Spleen (tissue), 7 donors: ENCODE measurements at regions not wholly inside any gene's neighbourhood (a gene's known extent, or its start where the extent isn't known, plus 50 kb on each side); places are given as distances from the start of the nearest gene placed in this dataset.

Experiments used
- POLR2A ChIP-seq, 3 donors: fragments of 450-650 bp; IDR thresholded peaks; one replicate each; pipeline ENCODE4 v1.5.1; 2017; ENCODE audit warnings: antibody characterized with exemption in 3 of 3, mild to moderate bottlenecking in 1 of 3
- TF ChIP-seq, protein P1 (sequence below), 11 experiments: fragments of 200-600 bp in 7 of 11; fragments of 450-650 bp in 4 of 11; sonication (generic) in 4 of 11; IDR thresholded peaks in 8 of 11; conservative IDR thresholded peaks in 3 of 11; 1 replicate in 7 of 11; 2 replicates in 4 of 11; pipeline versions ENCODE4 v1.4.0 to v1.8.0; 2016 to 2021; ENCODE audit warnings: antibody characterized with exemption in 11 of 11, inconsistent platforms in 4 of 11, mild to moderate bottlenecking in 1 of 11
- donor health status: DM: no; HTN: no; CAD: no; lungs with moderate emphysema.
- donor health status: DM: no; HTN: no; CAD: no.
- donor health status: DM: no; HTN: no; CAD: no.

DNA sequence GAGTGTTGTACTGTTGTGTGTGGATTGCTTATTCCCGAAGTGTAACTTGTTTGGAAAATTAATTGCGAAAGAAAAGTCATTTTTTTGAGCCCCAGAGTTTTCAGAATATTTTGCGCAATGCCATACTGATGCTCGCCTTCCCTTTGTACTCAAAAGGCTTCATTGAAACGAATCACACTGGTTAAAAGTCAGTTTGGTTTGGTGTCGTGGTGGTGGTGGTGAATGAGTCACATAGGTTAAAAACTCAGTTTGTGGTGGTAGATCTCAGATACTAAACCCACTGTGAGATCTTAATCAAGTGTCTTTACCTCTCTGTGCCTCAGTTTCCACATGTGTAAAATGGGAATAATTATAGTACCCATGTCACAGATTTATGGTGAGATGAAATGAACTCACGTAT lies 61.1 kb upstream of the IL6 start:
- TF ChIP-seq, protein P1, sequence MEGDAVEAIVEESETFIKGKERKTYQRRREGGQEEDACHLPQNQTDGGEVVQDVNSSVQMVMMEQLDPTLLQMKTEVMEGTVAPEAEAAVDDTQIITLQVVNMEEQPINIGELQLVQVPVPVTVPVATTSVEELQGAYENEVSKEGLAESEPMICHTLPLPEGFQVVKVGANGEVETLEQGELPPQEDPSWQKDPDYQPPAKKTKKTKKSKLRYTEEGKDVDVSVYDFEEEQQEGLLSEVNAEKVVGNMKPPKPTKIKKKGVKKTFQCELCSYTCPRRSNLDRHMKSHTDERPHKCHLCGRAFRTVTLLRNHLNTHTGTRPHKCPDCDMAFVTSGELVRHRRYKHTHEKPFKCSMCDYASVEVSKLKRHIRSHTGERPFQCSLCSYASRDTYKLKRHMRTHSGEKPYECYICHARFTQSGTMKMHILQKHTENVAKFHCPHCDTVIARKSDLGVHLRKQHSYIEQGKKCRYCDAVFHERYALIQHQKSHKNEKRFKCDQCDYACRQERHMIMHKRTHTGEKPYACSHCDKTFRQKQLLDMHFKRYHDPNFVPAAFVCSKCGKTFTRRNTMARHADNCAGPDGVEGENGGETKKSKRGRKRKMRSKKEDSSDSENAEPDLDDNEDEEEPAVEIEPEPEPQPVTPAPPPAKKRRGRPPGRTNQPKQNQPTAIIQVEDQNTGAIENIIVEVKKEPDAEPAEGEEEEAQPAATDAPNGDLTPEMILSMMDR (IDR thresholded peaks at IDR 0.05 in 8 of 11, conservative IDR thresholded peaks at IDR 0.05 in 3 of 11): no peak
- no peak for TF ChIP-seq POLR2A (IDR thresholded peaks at IDR 0.05)
